ENCODE measurements at regions not wholly inside any gene's neighbourhood (a gene's known extent, or its start where the extent isn't known, plus 50 kb on each side); places are given as distances from the start of the nearest gene placed in this dataset.
"Not testable (repeated sequence)": the region's sequence is repeated elsewhere in the genome, so short reads cannot be mapped to it uniquely, and the experiment has no call there.

- no peak for DNase-seq
Measured at GRCh38 chrX:150058728-150059127, 120.4 kb upstream of the EOLA2 start.

- no peak for DNase-seq
Measured at GRCh38 chrX:150060406-150060805, 122.1 kb upstream of the EOLA2 start.

- no peak for DNase-seq
Measured at GRCh38 chrX:150062292-150063137, 124.2 kb upstream of the EOLA2 start.

GRCh38 chrX:150063138-150063518 is 124.8 kb upstream of the EOLA2 start:
- DNase-seq: no peak

- DNase-seq: no peak
Measured at GRCh38 chrX:150063674-150064073, 125.4 kb upstream of the EOLA2 start.

GRCh38 chrX:150074175-150074574 is 135.9 kb upstream of the EOLA2 start:
- no peak for DNase-seq

GRCh38 chrX:150080497-150080896 is 142.2 kb upstream of the EOLA2 start:
- no peak for DNase-seq

GRCh38 chrX:150081076-150081475 is 142.8 kb upstream of the EOLA2 start:
- no peak for DNase-seq

GRCh38 chrX:150084496-150085229 is 146.4 kb upstream of the EOLA2 start:
- no peak for DNase-seq

GRCh38 chrX:150085881-150086280 is 147.6 kb upstream of the EOLA2 start:
- no peak for DNase-seq

GRCh38 chrX:150086371-150086770 is 148.1 kb upstream of the EOLA2 start:
- no peak for DNase-seq

- no peak for DNase-seq
Measured at GRCh38 chrX:150087612-150088011, 149.3 kb upstream of the EOLA2 start.

GRCh38 chrX:150088042-150088441 is 149.8 kb upstream of the EOLA2 start:
- DNase-seq: no peak

GRCh38 chrX:150088766-150089518 is 150.7 kb upstream of the EOLA2 start:
- DNase-seq: no peak

- not testable (repeated sequence) for DNase-seq
Measured at GRCh38 chrX:150091300-150091699, 153.0 kb upstream of the EOLA2 start.

- no peak for DNase-seq
Measured at GRCh38 chrX:150092549-150092948, 154.3 kb upstream of the EOLA2 start.

- DNase-seq: no peak
Measured at GRCh38 chrX:150094375-150094774, 156.1 kb upstream of the EOLA2 start.

GRCh38 chrX:150094996-150095395 is 156.7 kb upstream of the EOLA2 start:
- DNase-seq: no peak

- DNase-seq: no peak
Measured at GRCh38 chrX:150099316-150099715, 161.0 kb upstream of the EOLA2 start.

GRCh38 chrX:150100261-150100660 is 162.0 kb upstream of the EOLA2 start:
- no peak for DNase-seq

- DNase-seq: no peak
Measured at GRCh38 chrX:150118476-150118875, 180.2 kb upstream of the EOLA2 start.

GRCh38 chrX:150119323-150119722 is 181.0 kb upstream of the EOLA2 start:
- DNase-seq: no peak

GRCh38 chrX:150125045-150125444 is 186.8 kb upstream of the EOLA2 start:
- not testable (repeated sequence) for DNase-seq

GRCh38 chrX:150127216-150127615 is 188.9 kb upstream of the EOLA2 start:
- DNase-seq: no peak
